K562 (cell line): ENCODE measurements at regions not wholly inside any gene's neighbourhood (a gene's known extent, or its start where the extent isn't known, plus 50 kb on each side); places are given as distances from the start of the nearest gene placed in this dataset.

ENCODE experiments used
- ATAC-seq: fragments of 200-7000 bp; cut with Tn5 transposase; 3 replicates; pipeline ENCODE4 v1.9.1; 2020; ENCODE audit warnings: moderate library complexity
- BruUV-seq: library from RNA; stranded (reverse); fragments of 400-500 nt; replicated peaks from 2 replicates; lab custom pipeline; 2021; lab: Mats Ljungman, UMichigan
- CTCF ChIA-PET: fragments of 300-600 bp; formaldehyde crosslinking; extraction: SDS; loops from one replicate; lab custom pipeline; 2021; ENCODE audit warnings: low intra/inter-chr PET ratio; lab: Yijun Ruan, JAX
- POLR2A ChIA-PET: fragments of 300-600, 350-650 bp; sonication (Branson Sonifier 250); formaldehyde crosslinking; extraction: SDS; loops from one replicate; lab custom pipeline; 2021; ENCODE audit warnings: antibody characterized with exemption, inconsistent platforms; lab: Yijun Ruan, JAX
- DNase-seq, 4 experiments: peaks; one replicate each; pipeline versions ENCODE4 v3.0.0 to v3.0.0-alpha.2; 2011 to 2018; ENCODE audit warnings: low spot score in 3 of 4, mixed read lengths in 3 of 4; ENCODE audit errors: extremely low read depth in 1 of 4
- FAIRE-seq: peaks from 2 replicates; lab custom pipeline; 2011; peaks lifted over from hg19 to GRCh38; lab: Jason Lieb, UNC
- H2AFZ ChIP-seq: 2 replicates; pipeline ENCODE4 v1.6.0; 2011; ENCODE audit warnings: low read depth, low read length, control low read depth, inconsistent platforms
- H3K27ac ChIP-seq: fragments of 200-600 bp; 3 replicates; pipeline ENCODE4 v1.8.0; 2011; ENCODE audit warnings: low read depth, mild to moderate bottlenecking, control low read depth, inconsistent platforms, low read length, moderate library complexity, mixed read lengths; ENCODE audit errors: extremely low read depth
- H3K27me3 ChIP-seq, 2 experiments: fragments of 300-600 bp in 1 of 2; 2 replicates in 1 of 2; 3 replicates in 1 of 2; pipeline versions ENCODE4 v1.6.0 to v1.8.0; 2011; ENCODE audit warnings: inconsistent platforms in 2 of 2, low read length in 2 of 2, mild to moderate bottlenecking in 1 of 2, mixed read lengths in 1 of 2, moderate library complexity in 1 of 2; ENCODE audit not compliant: control insufficient read depth in 2 of 2, insufficient read depth in 2 of 2
- H3K36me3 ChIP-seq: fragments of 300-600 bp; 3 replicates; pipeline ENCODE4 v1.8.0; 2011; ENCODE audit warnings: mild to moderate bottlenecking, low read length, inconsistent platforms; ENCODE audit not compliant: control insufficient read depth, insufficient read depth
- H3K4me1 ChIP-seq, 2 experiments: fragments of 200-600 bp in 1 of 2; replicated peaks in 1 of 2; 2 replicates in 1 of 2; 3 replicates in 1 of 2; pipeline versions ENCODE4 v1.5.1 to v1.8.0; 2011; ENCODE audit warnings: inconsistent platforms in 2 of 2, low read length in 2 of 2, mild to moderate bottlenecking in 1 of 2, mixed read lengths in 1 of 2, moderate library complexity in 1 of 2; ENCODE audit not compliant: control insufficient read depth in 2 of 2, insufficient read depth in 2 of 2
- H3K4me2 ChIP-seq: 2 replicates; pipeline ENCODE4 v1.6.1; 2011; ENCODE audit warnings: low read length, control low read depth, inconsistent platforms, mixed read lengths; ENCODE audit not compliant: insufficient read depth
- H3K4me3 ChIP-seq: fragments of 200-600 bp; sonication (generic), shearing (Covaris generic); 2 replicates; pipeline ENCODE4 v1.5.1; 2016; ENCODE audit warnings: control low read depth, inconsistent platforms
- H3K79me2 ChIP-seq: fragments of 200-600 bp; 3 replicates; pipeline ENCODE4 v1.8.0; 2011; ENCODE audit warnings: low read length, inconsistent platforms; ENCODE audit not compliant: control insufficient read depth, insufficient read depth
- H3K9ac ChIP-seq, 2 experiments: 2 replicates each; pipeline versions ENCODE4 v1.6.0 to v1.6.1; 2011; ENCODE audit warnings: low read depth in 2 of 2, low read length in 2 of 2, control low read depth in 1 of 2, inconsistent platforms in 1 of 2, mild to moderate bottlenecking in 1 of 2, mixed read lengths in 1 of 2; ENCODE audit not compliant: insufficient read depth in 1 of 2
- H3K9me1 ChIP-seq: one replicate; pipeline ENCODE4 v1.6.0; 2011; ENCODE audit warnings: inconsistent platforms, mild to moderate bottlenecking, low read length, moderate library complexity; ENCODE audit not compliant: control insufficient read depth, insufficient read depth
- H3K9me3 ChIP-seq: replicated peaks from 2 replicates; pipeline ENCODE4 v1.5.1; 2011; ENCODE audit warnings: low read depth, low read length, inconsistent platforms; ENCODE audit not compliant: control insufficient read depth, insufficient read depth
- H4K20me1 ChIP-seq: replicated peaks from 2 replicates; pipeline ENCODE4 v1.6.1; 2011; ENCODE audit warnings: low read length, inconsistent platforms, mixed read lengths; ENCODE audit not compliant: control insufficient read depth, insufficient read depth
- ADNP ChIP-seq: fragments of 200-800 bp; sonication (Bioruptor generic); IDR thresholded peaks from 2 replicates; pipeline ENCODE4 v1.6.1; 2016; ENCODE audit warnings: missing genetic modification characterization, missing compliant biosample characterization
- E4F1 ChIP-seq: fragments of 250-450 bp; sonication (Bioruptor Pico); IDR thresholded peaks from 2 replicates; pipeline ENCODE4 v1.5.0; 2021; ENCODE audit warnings: mild to moderate bottlenecking, borderline replicate concordance
- ERF ChIP-seq: fragments of 450-650 bp; formaldehyde crosslinking; IDR thresholded peaks from 2 replicates; pipeline ENCODE4 v1.4.0; 2020; ENCODE audit warnings: mild to moderate bottlenecking, mixed read lengths
- IFI16 ChIP-seq: fragments of 250-450 bp; sonication (Bioruptor Pico); IDR thresholded peaks from 2 replicates; pipeline ENCODE4 v2.1.2; 2022; ENCODE audit warnings: mild to moderate bottlenecking, inconsistent platforms
- IRF2 ChIP-seq: sonication (generic); formaldehyde crosslinking; IDR thresholded peaks from 2 replicates; pipeline ENCODE4 v1.8.1; 2022; ENCODE audit warnings: mild to moderate bottlenecking, missing genetic modification reagents
- KAT8 ChIP-seq: fragments of 450-650 bp; IDR thresholded peaks from 2 replicates; pipeline ENCODE4 v1.6.1; 2016; ENCODE audit warnings: low read depth, mild to moderate bottlenecking
- MEIS2 ChIP-seq: fragments of 450-650 bp; IDR thresholded peaks from 2 replicates; pipeline ENCODE4 v1.6.1; 2014; ENCODE audit warnings: mild to moderate bottlenecking; ENCODE audit not compliant: partially characterized antibody
- RBM14 ChIP-seq: fragments of 200-400 bp; formaldehyde crosslinking; IDR thresholded peaks from 2 replicates; pipeline ENCODE4 v1.6.1; 2018; ENCODE audit warnings: low read depth, mild to moderate bottlenecking, low read length, moderate library complexity, borderline replicate concordance; ENCODE audit not compliant: insufficient read depth
- SAFB ChIP-seq: fragments of 200-400 bp; formaldehyde crosslinking; IDR thresholded peaks from 2 replicates; pipeline ENCODE4 v1.6.1; 2017; ENCODE audit warnings: low read depth, low read length, borderline replicate concordance
- TSC22D4 ChIP-seq: fragments of 450-650 bp; IDR thresholded peaks from 2 replicates; pipeline ENCODE4 v1.6.1; 2016; ENCODE audit warnings: missing genetic modification characterization, missing biosample characterization, control low read depth
- WGBS: fragments of 100-300 bp; shearing (Covaris generic); methylation state at CpG from one replicate; pipeline ENCODE4 v1.1.6; 2016; ENCODE audit warnings: low coverage, mixed read lengths; ENCODE audit not compliant: insufficient coverage; ENCODE audit errors: missing lambda C conversion rate; 5-methylcytosine and 5-hydroxymethylcytosine counted together
- in situ Hi-C: fragments of 300-500 bp; cut with MboI; formaldehyde crosslinking; loops from 4 replicates; pipeline ENCODE4 v1.15.0; 2018; ENCODE audit warnings: inconsistent platforms, mixed read lengths
- intact Hi-C: fragments of 100-400 bp; cut with micrococcal nuclease; formaldehyde crosslinking; loops from 2 replicates; pipeline ENCODE4 v1.14.2; 2022
- TF ChIP-seq, protein P1 (sequence below): fragments of 250-450 bp; sonication (Bioruptor Pico); IDR thresholded peaks from 2 replicates; pipeline ENCODE4 v1.8.0; 2022; ENCODE audit warnings: moderate library complexity, mild to moderate bottlenecking, inconsistent platforms

- Histone ChIP-seq H2AFZ (no peak overlapping the region), H3K36me3 (no peaks in the 10 kb centered on the region), H3K79me2 (no peaks in the 10 kb centered on the region), H3K9ac (no peak overlapping the region), H3K4me1 (no peaks in the 10 kb centered on the region), H3K27me3 (no peaks in the 10 kb centered on the region), H3K9me3 (no peaks in the 10 kb centered on the region; the same call in none of the 2 replicates), H4K20me1 (no peaks in the 10 kb centered on the region), H3K9me1 (no peaks in the 10 kb centered on the region), H3K4me2 (no peak overlapping the region), H3K27ac (no peak overlapping the region), H3K4me3 (no peak overlapping the region)
- ChIA-PET POLR2A (interaction anchor here (1.3 kb wide), 1 partner anchor 10 kb away, joined by 3 read pairs; no protein-coding TSS in a partner anchor), CTCF (no interaction called here)
- TF ChIP-seq TSC22D4 (tag) (no peak), KAT8 (no peak), MEIS2 (no peak)
- no peak for DNase-seq
- in situ Hi-C loops, result no loop called here
- FAIRE-seq, result no peak
- no peak for ATAC-seq
- WGBS, result 0% methylated on average over 1 of the region's 1 CpG
- intact Hi-C loops, result no loop called here
- BruUV-seq, result no TSS peak
Measured at GRCh38 chr3:36258421-36258820, 121.9 kb upstream of the STAC start.

DNA sequence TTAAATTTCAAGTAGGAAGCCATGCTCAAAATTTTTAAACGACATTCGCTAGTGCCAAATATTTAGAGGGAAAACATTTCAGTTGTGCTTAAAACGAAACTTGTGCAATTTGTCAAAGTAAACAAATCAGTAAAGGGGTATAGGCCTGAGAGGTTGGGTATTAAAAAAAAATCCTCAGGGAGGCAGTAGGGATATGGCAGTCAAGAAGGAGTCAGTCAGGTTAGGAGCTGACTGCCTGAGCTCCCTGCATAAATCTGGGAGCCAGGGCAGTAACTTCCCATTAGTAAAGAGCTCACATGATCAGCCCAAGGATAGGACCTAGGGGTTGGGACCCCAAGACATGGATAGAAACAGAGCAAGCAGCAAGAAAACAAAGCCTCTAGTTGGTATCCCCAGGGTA, 120.7 kb upstream of the STAC start:
- ATAC-seq, result no peak
- no peaks in the 10 kb centered on the region for H4K20me1 ChIP-seq
- no peak for DNase-seq
- no peak overlapping the region for H2AFZ ChIP-seq
- POLR2A ChIA-PET, result no interaction called here
- H3K4me3 ChIP-seq, result no peak overlapping the region
- no peaks in the 10 kb centered on the region for H3K9me1 ChIP-seq
- no peak for FAIRE-seq
- H3K4me2 ChIP-seq, result no peak overlapping the region
- CTCF ChIA-PET, result no interaction called here
- TF ChIP-seq IRF2 (CRISPR knock-in tag) (no peak), ADNP (tag) (no peak), SAFB (no peak), IFI16 (no peak), RBM14 (no peak), E4F1 (CRISPR knock-in tag) (no peak), ERF (no peak)
- TF ChIP-seq, protein P1, sequence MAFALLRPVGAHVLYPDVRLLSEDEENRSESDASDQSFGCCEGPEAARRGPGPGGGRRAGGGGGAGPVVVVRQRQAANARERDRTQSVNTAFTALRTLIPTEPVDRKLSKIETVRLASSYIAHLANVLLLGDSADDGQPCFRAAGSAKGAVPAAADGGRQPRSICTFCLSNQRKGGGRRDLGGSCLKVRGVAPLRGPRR, result no peak
- intact Hi-C loops, result no loop called here
- no peaks in the 10 kb centered on the region; the same call in none of the 2 replicates for H3K9me3 ChIP-seq
- in situ Hi-C loops, result no loop called here
- no peaks in the 10 kb centered on the region for H3K4me1 ChIP-seq
- no peak overlapping the region for H3K9ac ChIP-seq
- H3K79me2 ChIP-seq, result no peaks in the 10 kb centered on the region
- H3K36me3 ChIP-seq, result no peaks in the 10 kb centered on the region
- BruUV-seq, result no TSS peak
- H3K27ac ChIP-seq, result no peak overlapping the region
- whole genome bisulfite sequencing, result 0% methylated on average over 3 of the region's 3 CpGs
- H3K27me3 ChIP-seq, result no peaks in the 10 kb centered on the region
